GM12878 (cell line): ENCODE measurements at regions not wholly inside any gene's neighbourhood (a gene's known extent, or its start where the extent isn't known, plus 50 kb on each side); places are given as distances from the start of the nearest gene placed in this dataset.

Source experiments
- ATF3 ChIP-seq: IDR thresholded peaks from 2 replicates; pipeline ENCODE4 v1.6.1; 2011; ENCODE audit warnings: low read depth, mild to moderate bottlenecking, low read length, moderate library complexity, borderline replicate concordance; ENCODE audit errors: extremely low read depth
- BACH1 ChIP-seq: fragments of 450-650 bp; IDR thresholded peaks from 2 replicates; pipeline ENCODE4 v1.6.1; 2017; ENCODE audit warnings: mild to moderate bottlenecking, borderline replicate concordance
- BMI1 ChIP-seq: fragments of 450-650 bp; IDR thresholded peaks from 2 replicates; pipeline ENCODE4 v1.6.1; 2016; ENCODE audit warnings: mild to moderate bottlenecking, moderate library complexity, borderline replicate concordance
- E2F4 ChIP-seq: IDR thresholded peaks from 2 replicates; pipeline ENCODE4 v1.6.1; 2012; ENCODE audit warnings: low read depth, low read length, improper control_type of control experiment
- KLF5 ChIP-seq: fragments of 450-650 bp; IDR thresholded peaks from 2 replicates; pipeline ENCODE4 v1.6.1; 2014; ENCODE audit warnings: mild to moderate bottlenecking; ENCODE audit not compliant: partially characterized antibody
- PAX5 ChIP-seq: IDR thresholded peaks from 2 replicates; pipeline ENCODE4 v1.6.1; 2011; ENCODE audit warnings: low read depth, low read length, borderline replicate concordance
- SMAD5 ChIP-seq: IDR thresholded peaks from 2 replicates; pipeline ENCODE4 v1.6.1; 2016; ENCODE audit warnings: antibody characterized with exemption, low read depth
- ZNF592 ChIP-seq: fragments of 450-650 bp; IDR thresholded peaks from 2 replicates; pipeline ENCODE4 v1.6.1; 2017; ENCODE audit warnings: mild to moderate bottlenecking, moderate library complexity

- TF ChIP-seq ATF3, result no peak
- no peak for TF ChIP-seq E2F4
- TF ChIP-seq ZNF592, result no peak
- no peak for TF ChIP-seq BMI1
- no peak for TF ChIP-seq PAX5
- no peak for TF ChIP-seq KLF5
- no peak for TF ChIP-seq BACH1
- no peak for TF ChIP-seq SMAD5
These were observed 220.9 kb downstream of the IRX2 start (continued) for GRCh38 chr5:2530609-2531008.
